Breast epithelium (tissue), 4 donors: ENCODE measurements at regions not wholly inside any gene's neighbourhood (a gene's known extent, or its start where the extent isn't known, plus 50 kb on each side); places are given as distances from the start of the nearest gene placed in this dataset.
"Not testable (repeated sequence)": the region's sequence is repeated elsewhere in the genome, so short reads cannot be mapped to it uniquely, and the experiment has no call there.

ENCODE experiments used
- DNase-seq, 2 donors: peaks; one replicate each; pipeline ENCODE4 v3.0.0-alpha.2; 2019; ENCODE audit warnings: low spot score in 2 of 2
- H3K27ac ChIP-seq, 2 donors: fragments of 200-600 bp; sonication (generic) in 1 of 2; one replicate each; pipeline ENCODE4 v1.5.1; 2016 to 2019; ENCODE audit warnings: mild to moderate bottlenecking in 1 of 2
- H3K27me3 ChIP-seq, 2 donors: fragments of 200-600 bp; sonication (generic) in 1 of 2; one replicate each; pipeline versions ENCODE4 v1.5.1 to v1.6.0; 2017 to 2019; ENCODE audit warnings: control low read depth in 1 of 2, mild to moderate bottlenecking in 1 of 2
- H3K36me3 ChIP-seq: fragments of 200-600 bp; one replicate; pipeline ENCODE4 v1.5.1; 2019
- H3K4me1 ChIP-seq, 2 donors: fragments of 200-600 bp; sonication (generic); one replicate each; pipeline ENCODE4 v1.5.1; 2016 to 2019; ENCODE audit warnings: control low read depth in 1 of 2
- H3K4me3 ChIP-seq, 3 donors: fragments of 200-600 bp; sonication (generic); 1 replicate in 2 of 3; 2 replicates in 1 of 3; pipeline ENCODE4 v1.5.1; 2016 to 2019; ENCODE audit warnings: mild to moderate bottlenecking in 3 of 3, moderate library complexity in 2 of 3
- H3K9me3 ChIP-seq, 2 donors: fragments of 200-600 bp; sonication (generic) in 1 of 2; one replicate each; pipeline ENCODE4 v1.5.1; 2016 to 2019; ENCODE audit warnings: control low read depth in 1 of 2
- CTCF ChIP-seq, 3 donors: fragments of 450-650 bp; IDR thresholded peaks; one replicate each; pipeline ENCODE4 v1.5.1; 2016 to 2017; ENCODE audit warnings: antibody characterized with exemption in 3 of 3, mild to moderate bottlenecking in 3 of 3, moderate library complexity in 3 of 3
- POLR2A ChIP-seq: fragments of 450-650 bp; IDR thresholded peaks from one replicate; pipeline ENCODE4 v1.6.1; 2016; ENCODE audit warnings: antibody characterized with exemption, mild to moderate bottlenecking, moderate library complexity
- POLR2AphosphoS5 ChIP-seq, 3 donors: sonication (generic); formaldehyde crosslinking; IDR thresholded peaks; one replicate each; pipeline ENCODE4 v1.6.1; 2017; ENCODE audit warnings: antibody characterized with exemption in 3 of 3
- intact Hi-C: fragments of 100-400 bp; cut with DNase I; formaldehyde crosslinking; loops from one replicate; pipeline ENCODE4 v1.15.1; 2023; ENCODE audit warnings: low total_unique reads

- no peak for DNase-seq
- intact Hi-C loops, result loop anchor here (1.0 kb wide), 1 partner anchor 42 kb away; no protein-coding TSS in a partner anchor
- Histone ChIP-seq H3K36me3 (no peaks in the 10 kb centered on the region), H3K4me3 (no peak overlapping the region), H3K4me1 (no peaks in the 10 kb centered on the region), H3K27ac (no peak overlapping the region), H3K9me3 (no peaks in the 10 kb centered on the region), H3K27me3 (no peaks in the 10 kb centered on the region)
- no peak for TF ChIP-seq POLR2A
- TF ChIP-seq CTCF (IDR thresholded peaks at IDR 0.05), result no peak
- TF ChIP-seq POLR2AphosphoS5 (IDR thresholded peaks at IDR 0.05), result no peak
Observed at GRCh38 chr6:130560231-130560630, 194.4 kb downstream of the TMEM200A start.

GRCh38 chr6:130561159-130561558 is 195.3 kb downstream of the TMEM200A start:
- intact Hi-C loops, H3K27ac ChIP-seq, H3K36me3 ChIP-seq, H3K9me3 ChIP-seq, H3K4me3 ChIP-seq, H3K27me3 ChIP-seq, H3K4me1 ChIP-seq, DNase-seq: not testable (repeated sequence)

GRCh38 chr6:130565696-130566095 is 199.9 kb downstream of the TMEM200A start:
- no peak for DNase-seq
- H3K4me1 ChIP-seq, result no peaks in the 10 kb centered on the region
- H3K27me3 ChIP-seq, result no peaks in the 10 kb centered on the region
- no peak overlapping the region for H3K4me3 ChIP-seq
- no peak overlapping the region for H3K27ac ChIP-seq
- TF ChIP-seq POLR2AphosphoS5 (IDR thresholded peaks at IDR 0.05), result no peak
- TF ChIP-seq POLR2A, result no peak
- TF ChIP-seq CTCF (IDR thresholded peaks at IDR 0.05), result no peak
- H3K36me3 ChIP-seq, result no peaks in the 10 kb centered on the region
- no peaks in the 10 kb centered on the region for H3K9me3 ChIP-seq
- intact Hi-C loops, result no loop called here

GRCh38 chr6:130574146-130574545 is 208.3 kb downstream of the TMEM200A start:
- H3K36me3 ChIP-seq, result no peaks in the 10 kb centered on the region
- intact Hi-C loops, result no loop called here
- no peak overlapping the region for H3K4me3 ChIP-seq

GRCh38 chr6:130575557-130575956 is 209.7 kb downstream of the TMEM200A start:
- H3K9me3 ChIP-seq, result peaks cover 0 to 5% of the 10 kb centered on the region in 2 donors
- no peak overlapping the region for H3K4me3 ChIP-seq
- no peaks in the 10 kb centered on the region for H3K27me3 ChIP-seq
- no peaks in the 10 kb centered on the region for H3K4me1 ChIP-seq
- DNase-seq, result no peak
- intact Hi-C loops, result no loop called here
- no peak for TF ChIP-seq POLR2A
- no peak for TF ChIP-seq CTCF (IDR thresholded peaks at IDR 0.05)
- no peak for TF ChIP-seq POLR2AphosphoS5 (IDR thresholded peaks at IDR 0.05)
- H3K27ac ChIP-seq, result no peak overlapping the region
- H3K36me3 ChIP-seq, result no peaks in the 10 kb centered on the region

More at GRCh38 chr6:130574146-130574545, 208.3 kb downstream of the TMEM200A start:
- no peak for DNase-seq
- peaks cover 0 to 5% of the 10 kb centered on the region in 2 donors for H3K9me3 ChIP-seq
- no peaks in the 10 kb centered on the region for H3K27me3 ChIP-seq
- H3K27ac ChIP-seq, result no peak overlapping the region
- H3K4me1 ChIP-seq, result no peaks in the 10 kb centered on the region
- no peak for TF ChIP-seq POLR2A
- no peak for TF ChIP-seq CTCF (IDR thresholded peaks at IDR 0.05)
- TF ChIP-seq POLR2AphosphoS5 (IDR thresholded peaks at IDR 0.05), result no peak

- Histone ChIP-seq H3K36me3 (no peaks in the 10 kb centered on the region), H3K9me3 (peaks cover 0 to 3% of the 10 kb centered on the region in 2 donors), H3K27me3 (no peaks in the 10 kb centered on the region), H3K4me3 (no peak overlapping the region), H3K4me1 (no peaks in the 10 kb centered on the region), H3K27ac (no peak overlapping the region)
- TF ChIP-seq POLR2A (no peak), CTCF (IDR thresholded peaks at IDR 0.05) (no peak), POLR2AphosphoS5 (IDR thresholded peaks at IDR 0.05) (no peak)
- intact Hi-C loops, result no loop called here
- no peak for DNase-seq
Observed at GRCh38 chr6:130575971-130576370, 210.2 kb downstream of the TMEM200A start.
